Stimulated activated naive B cell treated with anti-CD40 and anti-IgM and Interleukin-4, amounts not matched to agents 10 μg/mL and 1 μg/mL and 100 μg/mL, for 72 hours (primary cell): ENCODE measurements at regions not wholly inside any gene's neighbourhood (a gene's known extent, or its start where the extent isn't known, plus 50 kb on each side); places are given as distances from the start of the nearest gene placed in this dataset.

Experiments
- ATAC-seq, 2 donors: fragments of 150-1000 bp; cut with Tn5 transposase; replicated peaks; 2 replicates each; pipeline ENCODE4 v1.10.0; 2021; ENCODE audit warnings: moderate library complexity in 1 of 2
- DNase-seq: peaks from one replicate; pipeline ENCODE4 v3.0.0; 2021
- H3K27ac Mint-ChIP-seq: one replicate; pipeline ENCODE4 v1.8.0; 2022; ENCODE audit warnings: mild to moderate bottlenecking, mixed read lengths
- H3K27me3 Mint-ChIP-seq, 2 donors: one replicate each; pipeline ENCODE4 v1.8.0; 2022; ENCODE audit warnings: mixed read lengths in 2 of 2
- H3K36me3 Mint-ChIP-seq, 2 donors: one replicate each; pipeline ENCODE4 v1.8.0; 2022; ENCODE audit warnings: mixed read lengths in 2 of 2, mild to moderate bottlenecking in 1 of 2
- H3K4me1 Mint-ChIP-seq, 2 donors: one replicate each; pipeline ENCODE4 v1.8.0; 2022; ENCODE audit warnings: mixed read lengths in 2 of 2, mild to moderate bottlenecking in 1 of 2
- H3K4me3 Mint-ChIP-seq, 2 donors: one replicate each; pipeline ENCODE4 v1.8.0; 2022; ENCODE audit warnings: mild to moderate bottlenecking in 2 of 2, mixed read lengths in 2 of 2, moderate library complexity in 1 of 2
- H3K9me3 Mint-ChIP-seq, 2 donors: one replicate each; pipeline ENCODE4 v1.8.0; 2022; ENCODE audit warnings: mixed read lengths in 2 of 2, mild to moderate bottlenecking in 1 of 2

GRCh38 chr6:29884261-29884660 is 56.6 kb downstream of the HLA-G start:
- H3K9me3 Mint-ChIP-seq, result peaks cover 0 to 10% of the 10 kb centered on the region in 2 donors
- peaks cover 14 to 32% of the 10 kb centered on the region in 2 donors for H3K36me3 Mint-ChIP-seq
- peaks cover 8 to 28% of the 10 kb centered on the region in 2 donors for H3K4me1 Mint-ChIP-seq
- no peak overlapping the region for H3K27ac Mint-ChIP-seq
- DNase-seq (no peak), ATAC-seq (no peak)
- no peak overlapping the region for H3K4me3 Mint-ChIP-seq
- H3K27me3 Mint-ChIP-seq, result no peaks in the 10 kb centered on the region

DNA sequence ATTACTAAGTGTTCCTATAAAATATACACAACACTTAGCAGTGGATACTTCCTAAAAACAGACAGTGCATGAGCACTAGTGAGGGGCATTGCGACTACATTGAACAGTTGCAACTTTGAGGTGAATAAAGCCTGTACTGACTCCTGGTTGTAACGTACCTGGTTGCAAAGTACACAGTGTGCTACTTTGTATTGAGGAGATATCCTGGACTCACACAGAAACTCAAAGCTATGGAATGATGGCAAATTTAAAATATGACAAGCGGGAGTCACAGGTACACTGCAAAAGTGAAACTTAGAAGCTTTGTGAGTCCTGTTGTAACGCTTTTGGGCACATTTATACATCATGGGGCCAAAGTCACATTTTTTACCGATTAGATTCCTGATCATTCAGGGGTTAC is 55.6 kb upstream of the HLA-A start:
- H3K9me3 Mint-ChIP-seq, result peaks cover 0 to 10% of the 10 kb centered on the region in 2 donors
- H3K4me3 Mint-ChIP-seq, result peak overlapping the region; percentile 71 to 95
- no peaks in the 10 kb centered on the region for H3K27me3 Mint-ChIP-seq
- peaks cover 11 to 43% of the 10 kb centered on the region in 2 donors for H3K4me1 Mint-ChIP-seq
- H3K27ac Mint-ChIP-seq, result peak overlapping the region; percentile 21
- H3K36me3 Mint-ChIP-seq, result peaks cover 27 to 51% of the 10 kb centered on the region in 2 donors
- ATAC-seq (no peak), DNase-seq (no peak)

DNA sequence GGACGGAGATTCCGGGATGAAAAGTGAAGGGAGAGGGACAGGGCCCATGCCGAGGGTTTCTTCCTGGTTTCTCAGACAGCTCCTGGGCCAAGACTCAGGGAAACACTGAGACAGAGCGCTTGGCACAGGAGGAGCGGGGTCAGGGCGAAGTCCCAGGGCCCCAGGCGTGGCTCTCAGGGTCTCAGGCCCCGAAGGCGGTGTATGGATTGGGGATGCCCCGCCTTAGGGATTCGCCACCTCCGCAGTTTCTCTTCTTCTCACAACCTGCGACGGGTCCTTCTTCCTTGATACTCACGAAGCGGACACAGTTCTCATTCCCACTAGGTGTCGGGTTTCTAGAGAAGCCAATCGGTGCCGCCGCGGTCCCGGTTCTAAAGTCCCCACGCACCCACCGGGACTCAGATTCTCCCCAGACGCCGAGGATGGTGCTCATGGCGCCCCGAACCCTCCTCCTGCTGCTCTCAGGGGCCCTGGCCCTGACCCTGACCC is 55.0 kb upstream of the HLA-A start:
- no peaks in the 10 kb centered on the region for H3K27me3 Mint-ChIP-seq
- H3K9me3 Mint-ChIP-seq, result peaks cover 0 to 10% of the 10 kb centered on the region in 2 donors
- H3K27ac Mint-ChIP-seq, result peak overlapping the region; percentile 99
- H3K4me3 Mint-ChIP-seq, result peak overlapping the region; percentile 92 to 95
- peak; percentile 62 to 69 for ATAC-seq
- peak; percentile 15 for DNase-seq
- H3K36me3 Mint-ChIP-seq, result peaks cover 31 to 54% of the 10 kb centered on the region in 2 donors
- H3K4me1 Mint-ChIP-seq, result peaks cover 11 to 43% of the 10 kb centered on the region in 2 donors

GRCh38 chr6:29887819-29888776 is 54.2 kb upstream of the HLA-A start:
- Mint-ChIP-seq H3K4me3 (peak overlapping the region; percentile 92 to 95), H3K4me1 (peaks cover 11 to 43% of the 10 kb centered on the region in 2 donors), H3K27ac (peak overlapping the region; percentile 99), H3K9me3 (peaks cover 0 to 10% of the 10 kb centered on the region in 2 donors), H3K27me3 (no peaks in the 10 kb centered on the region), H3K36me3 (peaks cover 29 to 52% of the 10 kb centered on the region in 2 donors)
- DNase-seq (peak; percentile 84), ATAC-seq (peak; percentile 86)
